ENCODE measurements at regions not wholly inside any gene's neighbourhood (a gene's known extent, or its start where the extent isn't known, plus 50 kb on each side); places are given as distances from the start of the nearest gene placed in this dataset.

- Histone ChIP-seq H4K8ac (ENCODE audit: low read depth, low read length) (no peak overlapping the region), H2BK5ac (ENCODE audit: low read length) (no peak overlapping the region), H3K14ac (ENCODE audit: low read length) (no peak overlapping the region), H2BK12ac (ENCODE audit: low read length) (no peak overlapping the region), H3K4me1 (ENCODE audit: control insufficient read depth in 2 of 2, insufficient read depth in 1 of 2, low read depth in 1 of 2, low read length in 2 of 2) (peaks cover 0 to 2% of the 10 kb centered on the region in 2 donors), H3K9me3 (replicated peaks in 1 of 2; ENCODE audit: control insufficient read depth in 2 of 2, insufficient read depth in 1 of 2, low read depth in 1 of 2, low read length in 2 of 2) (no peaks in the 10 kb centered on the region), H4K91ac (ENCODE audit: low read depth, low read length, poor library complexity) (no peak overlapping the region), H3K4me3 (ENCODE audit: low read length in 2 of 2) (no peak overlapping the region), H3K23ac (ENCODE audit: low read depth, low read length, poor library complexity) (no peak overlapping the region), H3K27me3 (ENCODE audit: control insufficient read depth in 3 of 3, insufficient read depth in 3 of 3, low read depth in 1 of 3, low read length in 3 of 3) (no peaks in the 10 kb centered on the region), H2AK5ac (ENCODE audit: low read depth, low read length) (no peak overlapping the region), H3K4me2 (ENCODE audit: insufficient read depth, low read length, poor library complexity, severe bottlenecking) (no peak overlapping the region), H3K9ac (ENCODE audit: low read depth, low read length, poor library complexity) (no peak overlapping the region), H3K27ac (replicated peaks; ENCODE audit: low read length) (no peak overlapping the region), H3K18ac (ENCODE audit: low read length) (no peak overlapping the region), H2BK120ac (ENCODE audit: low read depth, low read length) (no peak overlapping the region), H3K36me3 (replicated peaks in 1 of 2; ENCODE audit: control insufficient read depth in 2 of 2, insufficient read depth in 2 of 2, low read length in 2 of 2) (no peaks in the 10 kb centered on the region), H2BK15ac (ENCODE audit: low read length) (no peak overlapping the region), H3K79me1 (ENCODE audit: low read depth, low read length) (no peaks in the 10 kb centered on the region), H2AFZ (ENCODE audit: low read length) (no peak overlapping the region), H3K4ac (ENCODE audit: low read length) (no peak overlapping the region)
- DNase-seq (ENCODE audit: low spot score) = no peak
- no CpG with 5 or more reads among the region's 3 CpGs for WGBS, 2 donors (ENCODE audit: extremely low coverage in 2 of 2, insufficient read length in 2 of 2, insufficient replicate concordance in 1 of 2)
These were observed 54.6 kb upstream of the PARM1 start for GRCh38 chr4:74878323-74878722.

- Histone ChIP-seq H3K36me3 (replicated peaks in 1 of 2; ENCODE audit: control insufficient read depth in 2 of 2, insufficient read depth in 2 of 2, low read length in 2 of 2) (no peaks in the 10 kb centered on the region), H3K4me2 (ENCODE audit: insufficient read depth, low read length, poor library complexity, severe bottlenecking) (no peak overlapping the region), H3K14ac (ENCODE audit: low read length) (no peak overlapping the region), H2BK120ac (ENCODE audit: low read depth, low read length) (no peak overlapping the region), H3K27ac (replicated peaks; ENCODE audit: low read length) (no peak overlapping the region), H3K4ac (ENCODE audit: low read length) (no peak overlapping the region), H3K9ac (ENCODE audit: low read depth, low read length, poor library complexity) (no peak overlapping the region), H2BK5ac (ENCODE audit: low read length) (no peak overlapping the region), H3K79me1 (ENCODE audit: low read depth, low read length) (no peaks in the 10 kb centered on the region), H3K4me1 (ENCODE audit: control insufficient read depth in 2 of 2, insufficient read depth in 1 of 2, low read depth in 1 of 2, low read length in 2 of 2) (peaks cover 0 to 2% of the 10 kb centered on the region in 2 donors), H2AFZ (ENCODE audit: low read length) (no peak overlapping the region), H4K8ac (ENCODE audit: low read depth, low read length) (no peak overlapping the region), H2BK15ac (ENCODE audit: low read length) (no peak overlapping the region), H2AK5ac (ENCODE audit: low read depth, low read length) (no peak overlapping the region), H3K18ac (ENCODE audit: low read length) (no peak overlapping the region), H2BK12ac (ENCODE audit: low read length) (no peak overlapping the region), H3K23ac (ENCODE audit: low read depth, low read length, poor library complexity) (no peak overlapping the region), H3K4me3 (ENCODE audit: low read length in 2 of 2) (no peak overlapping the region), H3K27me3 (ENCODE audit: control insufficient read depth in 3 of 3, insufficient read depth in 3 of 3, low read depth in 1 of 3, low read length in 3 of 3) (no peaks in the 10 kb centered on the region), H3K9me3 (replicated peaks in 1 of 2; ENCODE audit: control insufficient read depth in 2 of 2, insufficient read depth in 1 of 2, low read depth in 1 of 2, low read length in 2 of 2) (no peaks in the 10 kb centered on the region), H4K91ac (ENCODE audit: low read depth, low read length, poor library complexity) (no peak overlapping the region)
- DNase-seq (ENCODE audit: low spot score) = no peak
- no CpG with 5 or more reads among the region's 2 CpGs for WGBS, 2 donors (ENCODE audit: extremely low coverage in 2 of 2, insufficient read length in 2 of 2, insufficient replicate concordance in 1 of 2)
These were observed 57.5 kb upstream of the PARM1 start for GRCh38 chr4:74875451-74875850.

- Histone ChIP-seq H3K23ac (ENCODE audit: low read depth, low read length, poor library complexity) (no peak overlapping the region), H2BK12ac (ENCODE audit: low read length) (no peak overlapping the region), H2BK15ac (ENCODE audit: low read length) (no peak overlapping the region), H2AFZ (ENCODE audit: low read length) (peak overlapping the region; percentile 20), H3K4me1 (ENCODE audit: control insufficient read depth in 2 of 2, insufficient read depth in 1 of 2, low read depth in 1 of 2, low read length in 2 of 2) (peaks cover 0 to 2% of the 10 kb centered on the region in 2 donors), H2BK5ac (ENCODE audit: low read length) (no peak overlapping the region), H3K4ac (ENCODE audit: low read length) (no peak overlapping the region), H3K4me2 (ENCODE audit: insufficient read depth, low read length, poor library complexity, severe bottlenecking) (no peak overlapping the region), H2BK120ac (ENCODE audit: low read depth, low read length) (no peak overlapping the region), H4K91ac (ENCODE audit: low read depth, low read length, poor library complexity) (no peak overlapping the region), H3K4me3 (ENCODE audit: low read length in 2 of 2) (no peak overlapping the region), H4K8ac (ENCODE audit: low read depth, low read length) (no peak overlapping the region), H3K79me1 (ENCODE audit: low read depth, low read length) (no peaks in the 10 kb centered on the region), H3K27ac (replicated peaks; ENCODE audit: low read length) (no peak overlapping the region), H3K36me3 (replicated peaks in 1 of 2; ENCODE audit: control insufficient read depth in 2 of 2, insufficient read depth in 2 of 2, low read length in 2 of 2) (no peaks in the 10 kb centered on the region), H2AK5ac (ENCODE audit: low read depth, low read length) (no peak overlapping the region), H3K9me3 (replicated peaks in 1 of 2; ENCODE audit: control insufficient read depth in 2 of 2, insufficient read depth in 1 of 2, low read depth in 1 of 2, low read length in 2 of 2) (no peaks in the 10 kb centered on the region), H3K14ac (ENCODE audit: low read length) (no peak overlapping the region), H3K27me3 (ENCODE audit: control insufficient read depth in 3 of 3, insufficient read depth in 3 of 3, low read depth in 1 of 3, low read length in 3 of 3) (no peaks in the 10 kb centered on the region), H3K9ac (ENCODE audit: low read depth, low read length, poor library complexity) (no peak overlapping the region), H3K18ac (ENCODE audit: low read length) (no peak overlapping the region)
- no CpG with 5 or more reads among the region's 1 CpG for WGBS, 2 donors (ENCODE audit: extremely low coverage in 2 of 2, insufficient read length in 2 of 2, insufficient replicate concordance in 1 of 2)
- DNase-seq (ENCODE audit: low spot score) = peak; percentile 58
These were observed 58.1 kb upstream of the PARM1 start for GRCh38 chr4:74874753-74875367.

- H3K27ac ChIP-seq (replicated peaks; ENCODE audit: low read length) = peak overlapping the region; percentile 41
- WGBS, 2 donors (ENCODE audit: extremely low coverage in 2 of 2, insufficient read length in 2 of 2, insufficient replicate concordance in 1 of 2) = no CpG with 5 or more reads among the region's 3 CpGs
These were observed 59.2 kb upstream of the PARM1 start for GRCh38 chr4:74873545-74874301.

More at GRCh38 chr4:74873545-74874301, 59.2 kb upstream of the PARM1 start:
- H4K91ac ChIP-seq (ENCODE audit: low read depth, low read length, poor library complexity) = no peak overlapping the region
- no peak overlapping the region for H3K4me3 ChIP-seq (ENCODE audit: low read length in 2 of 2)
- no peak for DNase-seq (ENCODE audit: low spot score)
- no peak overlapping the region for H3K4me2 ChIP-seq (ENCODE audit: insufficient read depth, low read length, poor library complexity, severe bottlenecking)
- no peaks in the 10 kb centered on the region for H3K79me1 ChIP-seq (ENCODE audit: low read depth, low read length)
- no peak overlapping the region for H3K4ac ChIP-seq (ENCODE audit: low read length)
- H3K23ac ChIP-seq (ENCODE audit: low read depth, low read length, poor library complexity) = no peak overlapping the region
- H2AFZ ChIP-seq (ENCODE audit: low read length) = peak overlapping the region; percentile 42
- H3K27me3 ChIP-seq (ENCODE audit: control insufficient read depth in 3 of 3, insufficient read depth in 3 of 3, low read depth in 1 of 3, low read length in 3 of 3) = no peaks in the 10 kb centered on the region
- H3K4me1 ChIP-seq (ENCODE audit: control insufficient read depth in 2 of 2, insufficient read depth in 1 of 2, low read depth in 1 of 2, low read length in 2 of 2) = peaks cover 0 to 2% of the 10 kb centered on the region in 2 donors
- H4K8ac ChIP-seq (ENCODE audit: low read depth, low read length) = no peak overlapping the region
- H2BK5ac ChIP-seq (ENCODE audit: low read length) = no peak overlapping the region
- H3K14ac ChIP-seq (ENCODE audit: low read length) = no peak overlapping the region
- H2BK120ac ChIP-seq (ENCODE audit: low read depth, low read length) = no peak overlapping the region
- no peak overlapping the region for H3K18ac ChIP-seq (ENCODE audit: low read length)
- H3K9ac ChIP-seq (ENCODE audit: low read depth, low read length, poor library complexity) = no peak overlapping the region
- no peaks in the 10 kb centered on the region for H3K9me3 ChIP-seq (replicated peaks in 1 of 2; ENCODE audit: control insufficient read depth in 2 of 2, insufficient read depth in 1 of 2, low read depth in 1 of 2, low read length in 2 of 2)
- H2BK12ac ChIP-seq (ENCODE audit: low read length) = no peak overlapping the region
- no peaks in the 10 kb centered on the region for H3K36me3 ChIP-seq (replicated peaks in 1 of 2; ENCODE audit: control insufficient read depth in 2 of 2, insufficient read depth in 2 of 2, low read length in 2 of 2)
- H2BK15ac ChIP-seq (ENCODE audit: low read length) = no peak overlapping the region
- H2AK5ac ChIP-seq (ENCODE audit: low read depth, low read length) = no peak overlapping the region

All from neuronal stem cell (in vitro differentiated cells).